Natural killer cell (primary cell): ENCODE measurements at regions not wholly inside any gene's neighbourhood (a gene's known extent, or its start where the extent isn't known, plus 50 kb on each side); places are given as distances from the start of the nearest gene placed in this dataset.

ENCODE experiments used
- ATAC-seq, 3 donors: fragments of 150-1000 bp in 2 of 3; fragments of 200-7000 bp in 1 of 3; cut with Tn5 transposase; 1 replicate in 1 of 3; 2 replicates in 2 of 3; pipeline ENCODE4 v1.10.0; 2021; ENCODE audit warnings: mild to moderate bottlenecking in 2 of 3, moderate library complexity in 2 of 3
- DNase-seq, 2 donors: peaks; one replicate each; pipeline versions ENCODE4 v3.0.0 to v3.0.0-alpha.2; 2013 to 2021; ENCODE audit warnings: mixed read lengths in 1 of 2
- H3K27ac ChIP-seq: one replicate; pipeline ENCODE4 v1.5.1; 2013; ENCODE audit warnings: mild to moderate bottlenecking, low read length
- H3K27me3 ChIP-seq: one replicate; pipeline ENCODE4 v1.6.1; 2013; ENCODE audit warnings: low read length; ENCODE audit not compliant: control insufficient read depth, insufficient read depth
- H3K36me3 ChIP-seq: one replicate; pipeline ENCODE4 v1.6.1; 2013; ENCODE audit warnings: low read length; ENCODE audit not compliant: control insufficient read depth, insufficient read depth
- H3K4me1 ChIP-seq: one replicate; pipeline ENCODE4 v1.6.1; 2013; ENCODE audit warnings: low read length; ENCODE audit not compliant: control insufficient read depth, insufficient read depth
- H3K4me3 ChIP-seq: one replicate; pipeline ENCODE4 v1.5.1; 2013; ENCODE audit warnings: low read length
- H3K9me3 ChIP-seq: one replicate; pipeline ENCODE4 v1.6.1; 2013; ENCODE audit warnings: low read length; ENCODE audit not compliant: control insufficient read depth, insufficient read depth
- H3K27ac Mint-ChIP-seq, 2 donors: one replicate each; pipeline ENCODE4 v1.8.0; 2022; ENCODE audit warnings: mild to moderate bottlenecking in 2 of 2, mixed read lengths in 2 of 2, moderate library complexity in 1 of 2
- H3K27me3 Mint-ChIP-seq, 2 donors: one replicate each; pipeline ENCODE4 v1.8.0; 2022; ENCODE audit warnings: low read depth in 2 of 2, mixed read lengths in 2 of 2
- H3K36me3 Mint-ChIP-seq: one replicate; pipeline ENCODE4 v1.8.0; 2022; ENCODE audit warnings: mixed read lengths
- H3K4me1 Mint-ChIP-seq, 2 donors: one replicate each; pipeline ENCODE4 v1.8.0; 2022; ENCODE audit warnings: mixed read lengths in 2 of 2
- H3K4me3 Mint-ChIP-seq: one replicate; pipeline ENCODE4 v1.8.0; 2022; ENCODE audit warnings: mild to moderate bottlenecking, moderate library complexity, mixed read lengths
- H3K9me3 Mint-ChIP-seq, 2 donors: one replicate each; pipeline ENCODE4 v1.8.0; 2022; ENCODE audit warnings: mixed read lengths in 2 of 2
- CTCF ChIP-seq: fragments of 200-600 bp; IDR thresholded peaks from one replicate; pipeline ENCODE4 v1.8.0; 2022; ENCODE audit warnings: antibody characterized with exemption
- WGBS: methylation state at CpG from one replicate; pipeline ENCODE4 v1.1.7; 2013; ENCODE audit warnings: missing lambda C conversion rate; ENCODE audit not compliant: insufficient coverage; 5-methylcytosine and 5-hydroxymethylcytosine counted together
- intact Hi-C: fragments of 100-400 bp; cut with micrococcal nuclease; formaldehyde crosslinking; loops from one replicate; pipeline ENCODE4 v1.14.2; 2022

GRCh38 chr14:43022094-43022800 lies 1415.6 kb downstream of the LRFN5 start:
- Histone ChIP-seq H3K9me3 (no peaks in the 10 kb centered on the region), H3K4me3 (no peak overlapping the region), H3K27ac (no peak overlapping the region), H3K36me3 (no peaks in the 10 kb centered on the region), H3K4me1 (no peaks in the 10 kb centered on the region), H3K27me3 (no peaks in the 10 kb centered on the region)
- DNase-seq (no peak), ATAC-seq (no peak)
- Mint-ChIP-seq H3K27me3 (no peaks in the 10 kb centered on the region), H3K9me3 (peaks cover 12 to 23% of the 10 kb centered on the region in 2 donors), H3K4me3 (no peak overlapping the region), H3K27ac (no peak overlapping the region), H3K36me3 (no peaks in the 10 kb centered on the region), H3K4me1 (no peaks in the 10 kb centered on the region)
- TF ChIP-seq CTCF: no peak
- intact Hi-C loops: no loop called here
- WGBS: no CpG with 5 or more reads among the region's 1 CpG

- no peaks in the 10 kb centered on the region for H3K27me3 ChIP-seq
- DNase-seq (no peak), ATAC-seq (no peak)
Measured at GRCh38 chr14:43019826-43020225, 1413.2 kb downstream of the LRFN5 start.

GRCh38 chr14:43014338-43014737 lies 1407.7 kb downstream of the LRFN5 start:
- H3K36me3 ChIP-seq: no peaks in the 10 kb centered on the region
- H3K4me1 Mint-ChIP-seq: no peaks in the 10 kb centered on the region
- 61% methylated on average over 1 of the region's 1 CpG for WGBS

More at GRCh38 chr14:43019826-43020225, 1413.2 kb downstream of the LRFN5 start:
- Mint-ChIP-seq H3K36me3 (no peaks in the 10 kb centered on the region), H3K4me3 (no peak overlapping the region), H3K27ac (no peak overlapping the region), H3K9me3 (peaks cover 10 to 26% of the 10 kb centered on the region in 2 donors), H3K4me1 (no peaks in the 10 kb centered on the region), H3K27me3 (no peaks in the 10 kb centered on the region)
- no peak overlapping the region for H3K27ac ChIP-seq
- TF ChIP-seq CTCF: no peak
- H3K4me1 ChIP-seq: no peaks in the 10 kb centered on the region
- no peaks in the 10 kb centered on the region for H3K9me3 ChIP-seq
- no peaks in the 10 kb centered on the region for H3K36me3 ChIP-seq
- no peak overlapping the region for H3K4me3 ChIP-seq
- intact Hi-C loops: no loop called here

More at GRCh38 chr14:43014338-43014737, 1407.7 kb downstream of the LRFN5 start:
- Histone ChIP-seq H3K4me1 (no peaks in the 10 kb centered on the region), H3K27ac (no peak overlapping the region), H3K4me3 (no peak overlapping the region), H3K9me3 (no peaks in the 10 kb centered on the region), H3K27me3 (no peaks in the 10 kb centered on the region)
- Mint-ChIP-seq H3K27ac (no peak overlapping the region), H3K4me3 (no peak overlapping the region), H3K27me3 (no peaks in the 10 kb centered on the region), H3K36me3 (no peaks in the 10 kb centered on the region), H3K9me3 (peaks cover 3 to 19% of the 10 kb centered on the region in 2 donors)
- ATAC-seq (no peak), DNase-seq (no peak)
- intact Hi-C loops: no loop called here
- TF ChIP-seq CTCF: no peak
